ENCODE measurements at regions not wholly inside any gene's neighbourhood (a gene's known extent, or its start where the extent isn't known, plus 50 kb on each side); places are given as distances from the start of the nearest gene placed in this dataset.

DNA sequence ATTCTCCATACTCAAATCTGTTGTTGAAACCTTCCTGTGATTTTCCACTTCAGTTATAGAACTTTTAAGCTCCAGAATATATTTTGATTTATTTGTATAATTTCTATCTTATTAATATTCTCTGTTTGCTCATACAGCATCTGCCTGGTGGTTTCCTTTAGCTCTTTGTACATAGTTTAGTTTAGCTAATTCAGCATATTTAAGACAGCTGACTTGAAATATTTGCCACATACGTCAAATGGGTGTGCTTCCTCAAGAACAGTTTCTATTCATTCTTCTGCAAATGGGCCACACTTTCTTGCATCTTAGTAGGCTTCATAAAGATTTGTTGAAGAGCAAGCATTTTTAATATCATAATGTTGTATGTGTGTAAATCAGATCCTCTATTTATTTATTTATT lies 101.8 kb downstream of the MAGEC1 start:
- TF ChIP-seq EZH2 (IDR thresholded peaks at IDR 0.05; ENCODE audit: low read length, missing control alignments) = no peak
- TF ChIP-seq, protein P1, sequence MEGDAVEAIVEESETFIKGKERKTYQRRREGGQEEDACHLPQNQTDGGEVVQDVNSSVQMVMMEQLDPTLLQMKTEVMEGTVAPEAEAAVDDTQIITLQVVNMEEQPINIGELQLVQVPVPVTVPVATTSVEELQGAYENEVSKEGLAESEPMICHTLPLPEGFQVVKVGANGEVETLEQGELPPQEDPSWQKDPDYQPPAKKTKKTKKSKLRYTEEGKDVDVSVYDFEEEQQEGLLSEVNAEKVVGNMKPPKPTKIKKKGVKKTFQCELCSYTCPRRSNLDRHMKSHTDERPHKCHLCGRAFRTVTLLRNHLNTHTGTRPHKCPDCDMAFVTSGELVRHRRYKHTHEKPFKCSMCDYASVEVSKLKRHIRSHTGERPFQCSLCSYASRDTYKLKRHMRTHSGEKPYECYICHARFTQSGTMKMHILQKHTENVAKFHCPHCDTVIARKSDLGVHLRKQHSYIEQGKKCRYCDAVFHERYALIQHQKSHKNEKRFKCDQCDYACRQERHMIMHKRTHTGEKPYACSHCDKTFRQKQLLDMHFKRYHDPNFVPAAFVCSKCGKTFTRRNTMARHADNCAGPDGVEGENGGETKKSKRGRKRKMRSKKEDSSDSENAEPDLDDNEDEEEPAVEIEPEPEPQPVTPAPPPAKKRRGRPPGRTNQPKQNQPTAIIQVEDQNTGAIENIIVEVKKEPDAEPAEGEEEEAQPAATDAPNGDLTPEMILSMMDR (conservative IDR thresholded peaks at IDR 0.05 in 1 of 2, IDR thresholded peaks at IDR 0.05 in 1 of 2; ENCODE audit: low read depth in 1 of 2, low read length in 2 of 2) = no peak

Measured in fibroblast of lung (primary cell).